Parathyroid adenoma (tissue), 2 donors: ENCODE measurements at regions not wholly inside any gene's neighbourhood (a gene's known extent, or its start where the extent isn't known, plus 50 kb on each side); places are given as distances from the start of the nearest gene placed in this dataset.

Source experiments
- H2AFZ ChIP-seq: fragments of 300-600 bp; sonication (generic); one replicate; pipeline ENCODE4 v1.7.0; 2017; ENCODE audit warnings: antibody characterized with exemption, mild to moderate bottlenecking
- H3K27ac ChIP-seq: fragments of 300-600 bp; sonication (generic); one replicate; pipeline ENCODE4 v1.7.0; 2017
- H3K27me3 ChIP-seq: fragments of 300-600 bp; sonication (generic); one replicate; pipeline ENCODE4 v1.7.0; 2017; ENCODE audit warnings: low read length; ENCODE audit not compliant: control insufficient read depth, insufficient read depth
- H3K36me3 ChIP-seq: fragments of 300-600 bp; sonication (generic); one replicate; pipeline ENCODE4 v1.7.0; 2017; ENCODE audit warnings: low read length; ENCODE audit not compliant: control insufficient read depth, insufficient read depth
- H3K4me1 ChIP-seq: fragments of 300-600 bp; sonication (generic); one replicate; pipeline ENCODE4 v1.7.0; 2017; ENCODE audit warnings: control low read depth
- H3K4me2 ChIP-seq: fragments of 300-600 bp; sonication (generic); one replicate; pipeline ENCODE4 v1.7.0; 2017; ENCODE audit warnings: low read length
- H3K4me3 ChIP-seq: fragments of 300-600 bp; sonication (generic); one replicate; pipeline ENCODE4 v1.7.0; 2017; ENCODE audit warnings: low read depth, low read length
- H3K79me2 ChIP-seq: fragments of 300-600 bp; sonication (generic); one replicate; pipeline ENCODE4 v1.7.0; 2017; ENCODE audit warnings: control low read depth
- H3K9ac ChIP-seq: fragments of 300-600 bp; sonication (generic); one replicate; pipeline ENCODE4 v1.7.0; 2017; ENCODE audit warnings: mild to moderate bottlenecking
- H3K9me3 ChIP-seq: fragments of 300-600 bp; sonication (generic); one replicate; pipeline ENCODE4 v1.7.0; 2017; ENCODE audit warnings: low read length; ENCODE audit not compliant: control insufficient read depth
- CTCF ChIP-seq: fragments of 300-600 bp; sonication (generic); IDR thresholded peaks from one replicate; pipeline ENCODE4 v1.7.0; 2017; ENCODE audit warnings: antibody characterized with exemption, mild to moderate bottlenecking
- donor health status: primary hyperparathyroidism.

DNA sequence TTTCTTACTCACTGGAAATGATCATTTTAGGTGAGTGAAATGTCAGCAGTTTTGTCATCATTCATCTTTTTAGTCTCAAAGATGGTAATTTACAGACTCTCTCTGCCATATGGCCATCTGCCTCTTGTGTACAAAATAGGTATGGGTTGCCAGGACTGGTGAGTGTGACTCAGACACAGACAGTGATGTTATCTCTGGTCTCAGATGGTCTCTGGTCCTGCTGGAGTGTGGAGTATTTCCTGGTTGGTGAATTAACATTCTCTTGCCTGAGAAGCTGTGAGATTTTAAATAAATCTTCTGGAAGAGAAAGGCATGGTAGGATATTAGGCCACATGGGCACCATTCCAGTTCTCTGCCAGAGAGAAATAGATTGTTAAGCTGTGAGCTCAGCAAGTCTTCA, 207.0 kb downstream of the ATP23 start:
- Histone ChIP-seq H3K9ac (no peak overlapping the region), H3K4me1 (no peaks in the 10 kb centered on the region), H3K79me2 (no peaks in the 10 kb centered on the region), H3K36me3 (no peaks in the 10 kb centered on the region), H3K4me2 (no peak overlapping the region), H3K27me3 (no peaks in the 10 kb centered on the region), H3K27ac (no peak overlapping the region), H2AFZ (no peak overlapping the region), H3K9me3 (no peaks in the 10 kb centered on the region), H3K4me3 (no peak overlapping the region)
- TF ChIP-seq CTCF: no peak

DNA sequence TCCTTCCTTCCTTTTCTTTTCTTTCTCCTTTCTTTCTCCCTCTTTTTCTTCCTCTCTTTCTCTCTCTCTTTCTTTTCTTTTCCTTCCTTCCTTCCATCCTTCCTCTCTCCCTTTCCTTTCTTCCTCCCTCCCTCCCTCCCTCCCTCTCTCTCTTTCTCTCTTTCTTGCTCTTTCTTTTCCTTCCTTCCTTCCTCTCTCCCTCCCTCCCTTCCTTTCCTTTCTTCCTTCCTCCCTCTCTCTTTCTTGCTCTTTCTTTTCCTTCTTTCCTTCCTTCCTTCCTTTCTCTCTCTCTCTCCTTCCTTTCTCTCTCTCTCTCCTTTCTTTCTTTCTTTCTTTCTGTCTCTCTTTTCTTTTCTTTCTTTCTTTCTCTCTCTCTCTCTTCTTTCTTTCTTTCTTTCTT, 207.6 kb downstream of the ATP23 start:
- TF ChIP-seq CTCF: no peak
- Histone ChIP-seq H3K9ac (no peak overlapping the region), H3K4me1 (no peaks in the 10 kb centered on the region), H3K36me3 (no peaks in the 10 kb centered on the region), H3K27ac (no peak overlapping the region), H3K79me2 (no peaks in the 10 kb centered on the region), H2AFZ (no peak overlapping the region), H3K4me3 (no peak overlapping the region), H3K4me2 (no peak overlapping the region), H3K9me3 (no peaks in the 10 kb centered on the region), H3K27me3 (no peaks in the 10 kb centered on the region)

GRCh38 chr12:58154359-58154758, 213.0 kb downstream of the ATP23 start:
- no peaks in the 10 kb centered on the region for H3K9me3 ChIP-seq
- H3K79me2 ChIP-seq: no peaks in the 10 kb centered on the region
- no peaks in the 10 kb centered on the region for H3K27me3 ChIP-seq
- no peak overlapping the region for H3K27ac ChIP-seq
- no peaks in the 10 kb centered on the region for H3K4me1 ChIP-seq
- H2AFZ ChIP-seq: no peak overlapping the region
- no peak overlapping the region for H3K4me2 ChIP-seq
- H3K4me3 ChIP-seq: no peak overlapping the region
- TF ChIP-seq CTCF: no peak
- H3K36me3 ChIP-seq: no peaks in the 10 kb centered on the region
- no peak overlapping the region for H3K9ac ChIP-seq

DNA sequence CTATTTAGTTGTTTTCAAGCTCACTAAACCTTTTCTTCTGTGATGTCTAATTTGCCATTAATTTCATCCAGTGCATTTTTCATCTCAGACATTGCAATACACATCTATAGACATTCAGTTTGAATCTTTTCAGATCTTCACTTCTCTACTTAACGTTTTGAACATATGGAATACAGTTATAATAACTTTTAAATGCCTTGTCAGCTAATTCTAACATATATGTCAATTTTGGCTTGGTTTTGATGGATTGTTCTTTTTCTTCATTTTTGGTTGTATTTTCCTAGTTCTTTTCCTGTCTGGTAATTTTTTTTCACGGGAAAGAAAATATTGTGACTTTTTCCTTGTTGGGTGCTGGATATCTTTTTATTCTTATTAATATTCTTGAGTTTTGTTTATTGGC, 215.3 kb downstream of the ATP23 start:
- no peak overlapping the region for H3K9ac ChIP-seq
- no peaks in the 10 kb centered on the region for H3K27me3 ChIP-seq

More for the DNA sequence above, 215.3 kb downstream of the ATP23 start:
- no peak overlapping the region for H2AFZ ChIP-seq
- H3K79me2 ChIP-seq: no peaks in the 10 kb centered on the region
- no peak overlapping the region for H3K4me3 ChIP-seq
- H3K4me1 ChIP-seq: no peaks in the 10 kb centered on the region
- no peak for TF ChIP-seq CTCF
- no peaks in the 10 kb centered on the region for H3K9me3 ChIP-seq
- no peak overlapping the region for H3K4me2 ChIP-seq
- H3K36me3 ChIP-seq: no peaks in the 10 kb centered on the region
- no peak overlapping the region for H3K27ac ChIP-seq
